Activated CD8-positive, alpha-beta memory T cell treated with anti-CD3 and anti-CD28 coated beads for 36 hours (primary cell): ENCODE measurements at regions not wholly inside any gene's neighbourhood (a gene's known extent, or its start where the extent isn't known, plus 50 kb on each side); places are given as distances from the start of the nearest gene placed in this dataset.

Experiments
- CTCF ChIA-PET: fragments of 350-600 bp; sonication (Branson Sonifier 250); formaldehyde crosslinking; loops from one replicate; lab custom pipeline; 2021; ENCODE audit warnings: antibody characterized with exemption; lab: Charles Lee
- POLR2A ChIA-PET: fragments of 350-600 bp; sonication (Branson Sonifier 250); formaldehyde crosslinking; loops from one replicate; lab custom pipeline; 2021; ENCODE audit warnings: antibody characterized with exemption; lab: Charles Lee

DNA sequence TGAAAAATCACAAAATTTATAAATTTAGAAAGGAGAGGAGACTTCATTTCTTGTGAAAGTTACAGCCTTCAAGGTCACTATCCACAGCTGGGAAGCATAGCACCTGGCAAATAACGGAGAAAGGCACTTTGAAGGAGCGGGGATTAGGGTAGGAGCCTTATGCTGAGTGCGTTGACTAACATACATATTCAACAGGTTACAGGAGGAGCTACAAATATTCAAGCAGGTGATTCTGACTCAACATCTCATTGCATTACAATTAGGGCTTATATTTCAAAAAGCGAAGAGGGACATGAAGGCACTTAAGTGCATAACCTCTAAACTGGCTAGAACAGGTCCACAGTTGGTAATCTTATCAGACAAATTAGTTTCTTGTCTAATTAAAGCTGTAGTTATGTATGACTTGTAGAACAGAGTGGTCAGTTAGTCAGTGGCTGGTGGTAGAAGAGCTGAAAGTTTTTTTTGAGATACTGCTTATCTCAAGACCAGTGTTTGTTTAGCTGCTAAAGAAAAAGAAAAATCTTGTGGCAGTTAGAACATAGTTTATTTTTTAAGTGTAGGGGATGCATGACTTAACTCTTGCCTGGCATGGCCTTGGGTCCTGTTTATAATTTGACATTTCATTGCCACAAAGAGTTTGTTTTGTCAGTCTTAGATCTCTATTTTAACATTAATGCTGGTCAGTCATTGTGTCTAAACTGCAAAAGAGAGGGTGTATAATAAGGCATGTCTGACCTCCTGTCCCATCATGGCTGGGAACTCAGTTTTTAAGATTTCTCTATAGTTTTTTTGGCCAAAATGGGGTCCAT is 311.5 kb downstream of the DUSP10 start:
- CTCF ChIA-PET, result no interaction called here
- POLR2A ChIA-PET, result no interaction called here

- POLR2A ChIA-PET, result no interaction called here
- CTCF ChIA-PET, result no interaction called here
These were observed 310.7 kb downstream of the DUSP10 start for GRCh38 chr1:221431068-221431651.

DNA sequence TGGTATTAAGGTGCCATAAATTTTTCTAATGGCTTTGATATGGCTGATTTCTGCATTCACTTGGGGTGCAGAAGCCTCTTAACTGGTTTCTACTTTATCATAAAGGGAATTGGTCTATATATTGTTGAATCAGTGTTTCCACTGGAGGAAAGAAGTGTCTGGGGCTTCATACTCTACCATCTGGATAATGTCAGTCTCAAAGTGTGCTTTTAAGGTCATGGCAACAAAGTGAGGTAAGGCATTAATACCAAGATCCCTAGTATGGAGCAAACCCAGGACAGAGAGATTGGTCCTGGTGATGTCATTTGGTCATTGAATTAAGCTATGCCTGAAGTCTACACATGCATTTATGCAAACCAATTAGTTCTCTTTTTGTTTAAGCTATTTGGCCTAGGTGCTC is 309.9 kb downstream of the DUSP10 start:
- CTCF ChIA-PET, result no interaction called here
- POLR2A ChIA-PET, result no interaction called here

- CTCF ChIA-PET, result interaction anchor here (0.7 to 1.3 kb wide), 4 partner anchors 10 to 557 kb away, joined by 3 to 5 read pairs (median 3); no protein-coding TSS in a partner anchor
- POLR2A ChIA-PET, result no interaction called here
These were observed 306.4 kb downstream of the DUSP10 start for GRCh38 chr1:221435504-221435904.

DNA sequence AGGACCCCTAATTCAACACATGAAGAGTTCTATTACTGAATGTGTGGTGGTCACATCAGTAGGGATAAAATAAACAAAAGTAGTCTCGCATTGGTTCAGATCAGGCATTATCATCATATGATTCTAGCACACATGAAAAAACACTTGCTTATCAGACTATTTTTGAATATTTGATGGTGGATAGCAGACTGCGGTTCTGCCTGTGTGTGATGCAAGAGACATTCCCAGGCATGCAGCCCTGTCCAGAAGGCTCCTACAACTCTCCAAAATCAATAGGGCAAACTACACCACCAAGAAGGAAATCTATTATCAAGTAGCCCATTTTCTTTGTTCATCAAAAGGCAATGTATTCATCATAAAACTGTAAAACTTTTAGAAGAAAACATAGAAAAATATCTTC is 304.7 kb downstream of the DUSP10 start:
- ChIA-PET POLR2A (no interaction called here), CTCF (no interaction called here)

- POLR2A ChIA-PET, result no interaction called here
- CTCF ChIA-PET, result interaction anchor here (0.6 kb wide), 1 partner anchor 263 kb away, joined by 3 read pairs; no protein-coding TSS in a partner anchor
These were observed 304.0 kb downstream of the DUSP10 start for GRCh38 chr1:221437926-221438325.

DNA sequence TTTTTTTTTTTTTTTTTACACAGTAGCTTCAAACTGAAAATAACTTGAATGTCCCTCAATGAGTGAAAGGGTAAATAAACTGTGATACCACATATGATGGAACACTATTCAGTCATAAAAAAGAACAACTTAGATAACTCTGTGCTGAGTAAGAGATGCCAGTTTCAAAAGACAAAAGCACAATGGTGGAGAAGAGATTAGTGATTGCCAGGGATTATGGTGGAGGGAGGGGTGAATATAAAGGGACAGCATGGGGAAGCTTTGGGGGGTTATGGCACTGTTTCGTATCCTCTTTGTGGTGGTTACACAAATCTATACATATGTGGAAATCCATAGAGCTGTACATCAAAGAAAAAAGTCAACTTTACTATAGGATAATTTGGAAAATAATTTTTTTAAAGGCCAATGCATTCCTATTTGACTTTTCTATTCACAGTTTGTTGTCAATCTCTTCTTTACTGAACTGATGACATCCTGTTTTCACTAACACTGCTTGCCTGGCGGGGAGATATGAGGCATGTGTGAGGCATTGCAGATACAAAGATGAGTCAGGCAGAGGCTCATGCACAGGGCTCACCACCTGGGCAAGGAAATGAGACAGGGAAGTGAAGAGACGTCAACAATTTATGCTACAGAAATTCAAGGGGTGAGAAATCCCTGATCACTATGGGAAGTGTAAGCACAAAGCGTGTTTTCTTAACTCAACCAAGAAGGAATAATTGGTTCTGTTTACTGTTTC is 302.7 kb downstream of the DUSP10 start:
- ChIA-PET POLR2A (interaction anchor here (0.6 to 1.0 kb wide), 2 partner anchors 303 to 438 kb away, joined by 3 read pairs; partner anchors contain the start of gene DUSP10), CTCF (interaction anchor here (0.5 kb wide), 1 partner anchor 128 kb away, joined by 3 read pairs; no protein-coding TSS in a partner anchor)

GRCh38 chr1:221439747-221440501 is 302.0 kb downstream of the DUSP10 start:
- POLR2A ChIA-PET, result interaction anchor here (0.6 to 1.0 kb wide), 2 partner anchors 302 to 707 kb away, joined by 3 read pairs; partner anchors contain the start of gene DUSP10
- CTCF ChIA-PET, result interaction anchor here (0.5 kb wide), 1 partner anchor 129 kb away, joined by 3 read pairs; no protein-coding TSS in a partner anchor

GRCh38 chr1:221440658-221441057 is 301.2 kb downstream of the DUSP10 start:
- ChIA-PET POLR2A (interaction anchor here (0.6 kb wide), 1 partner anchor 708 kb away, joined by 3 read pairs; no protein-coding TSS in a partner anchor), CTCF (no interaction called here)

DNA sequence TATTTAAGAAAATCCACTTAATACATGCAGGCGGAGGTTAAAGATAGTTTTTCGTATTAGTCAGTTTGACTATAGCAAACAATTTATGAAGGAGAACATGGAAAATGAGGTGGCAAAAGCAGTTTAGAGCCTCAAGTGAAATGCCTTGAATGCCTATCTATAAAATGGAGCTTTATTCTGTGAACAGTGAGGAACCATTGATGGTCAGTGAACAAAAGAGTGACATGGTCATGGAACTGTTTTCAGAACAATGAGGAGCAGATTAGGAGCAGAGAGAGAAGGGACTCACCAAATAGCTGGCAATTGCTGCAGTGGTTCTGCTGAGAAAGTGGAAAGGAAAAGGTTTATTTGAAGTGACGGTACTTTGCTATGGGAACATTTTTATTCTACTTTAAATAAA is 299.8 kb downstream of the DUSP10 start:
- ChIA-PET POLR2A (no interaction called here), CTCF (no interaction called here)

- CTCF ChIA-PET, result no interaction called here
These were observed 297.5 kb downstream of the DUSP10 start for GRCh38 chr1:221444346-221444745.

GRCh38 chr1:221448585-221449175 is 293.2 kb downstream of the DUSP10 start:
- ChIA-PET POLR2A (interaction anchor here (0.7 kb wide), 1 partner anchor 381 kb away, joined by 8 read pairs; no protein-coding TSS in a partner anchor), CTCF (no interaction called here)

More at GRCh38 chr1:221444346-221444745, 297.5 kb downstream of the DUSP10 start:
- POLR2A ChIA-PET, result no interaction called here

DNA sequence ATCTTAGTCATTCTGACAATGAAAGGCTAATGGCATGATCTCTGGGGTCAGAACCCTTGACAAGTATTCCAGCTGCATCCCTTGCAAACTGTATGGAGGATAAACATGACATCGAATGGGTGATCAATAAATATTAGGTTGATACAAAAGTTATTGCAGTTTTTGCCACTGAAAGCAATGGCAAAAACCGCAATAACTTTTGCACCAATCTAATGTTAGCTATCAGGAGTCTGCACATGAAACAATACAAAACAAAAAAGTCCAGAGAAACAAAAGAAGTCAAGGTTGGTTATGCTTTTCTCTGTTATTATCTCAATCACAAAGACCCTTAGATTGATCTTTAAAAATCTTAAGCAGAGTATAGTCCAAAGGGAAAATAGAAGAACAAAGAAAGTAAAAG is 292.7 kb downstream of the DUSP10 start:
- ChIA-PET POLR2A (interaction anchor here (0.7 kb wide), 1 partner anchor 380 kb away, joined by 8 read pairs; no protein-coding TSS in a partner anchor), CTCF (no interaction called here)

DNA sequence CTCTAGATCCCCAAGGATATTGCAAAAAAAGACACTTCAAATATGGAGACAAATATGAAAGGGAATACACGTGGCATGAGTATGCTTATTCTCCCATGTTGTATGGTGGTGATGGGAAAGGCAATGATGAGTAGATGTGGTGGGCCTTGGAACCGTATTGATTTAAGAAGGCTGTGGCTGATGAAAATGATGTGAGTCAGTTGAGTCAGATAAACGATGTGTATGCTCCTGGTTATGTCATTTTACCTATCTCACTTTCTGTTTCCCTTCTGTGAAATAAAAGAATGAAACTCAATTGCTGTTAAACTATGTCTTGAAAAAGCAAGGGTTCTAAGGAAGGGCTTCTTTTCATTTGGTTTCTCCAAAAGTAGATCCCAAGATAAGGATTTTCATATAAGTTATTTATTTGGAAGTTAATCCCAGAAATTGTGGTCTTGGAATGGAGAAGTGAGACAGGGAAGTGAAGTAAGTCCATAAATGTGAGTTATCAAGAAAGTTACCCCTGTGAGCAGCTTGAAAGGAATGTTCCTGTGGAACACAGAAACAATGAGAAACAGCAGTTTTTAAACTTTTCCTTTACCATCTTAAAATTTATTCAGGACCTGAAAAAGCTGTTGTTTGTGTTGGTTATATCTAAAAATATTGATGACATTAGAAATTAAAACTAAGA is 292.0 kb downstream of the DUSP10 start:
- ChIA-PET POLR2A (no interaction called here), CTCF (no interaction called here)

DNA sequence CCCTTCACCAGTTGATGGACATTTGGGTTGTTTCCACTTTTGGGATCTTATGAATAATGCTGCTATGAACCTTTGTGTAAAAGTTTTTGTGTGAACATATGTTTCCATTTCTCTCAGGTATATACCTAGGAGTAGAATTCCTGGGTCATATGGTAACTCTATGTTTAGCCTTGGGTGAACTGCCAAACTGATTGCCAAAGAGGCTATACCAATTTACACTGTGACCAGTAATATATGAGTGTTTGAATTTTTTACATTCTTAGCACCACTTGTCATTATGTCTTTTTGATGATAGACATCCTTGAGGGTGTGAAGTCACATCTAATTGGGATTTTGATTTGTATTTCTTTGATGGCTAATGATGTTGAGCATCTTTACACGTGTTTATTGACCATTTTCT is 290.1 kb downstream of the DUSP10 start:
- POLR2A ChIA-PET, result no interaction called here
- CTCF ChIA-PET, result no interaction called here

- POLR2A ChIA-PET, result no interaction called here
- CTCF ChIA-PET, result no interaction called here
These were observed 287.8 kb downstream of the DUSP10 start for GRCh38 chr1:221454096-221454495.

- POLR2A ChIA-PET, result no interaction called here
- CTCF ChIA-PET, result no interaction called here
These were observed 285.0 kb downstream of the DUSP10 start for GRCh38 chr1:221456918-221457317.
